Left kidney (tissue), 1 donor: ENCODE measurements at regions not wholly inside any gene's neighbourhood (a gene's known extent, or its start where the extent isn't known, plus 50 kb on each side); places are given as distances from the start of the nearest gene placed in this dataset.
A peak's percentile ranks its signal among the peaks of the same experiment; 100 is the strongest.
"Not testable (repeated sequence)": the region's sequence is repeated elsewhere in the genome, so short reads cannot be mapped to it uniquely, and the experiment has no call there.

Experiments used
- DNase-seq: peaks from one replicate; pipeline ENCODE4 v3.0.0-alpha.2; 2013

DNA sequence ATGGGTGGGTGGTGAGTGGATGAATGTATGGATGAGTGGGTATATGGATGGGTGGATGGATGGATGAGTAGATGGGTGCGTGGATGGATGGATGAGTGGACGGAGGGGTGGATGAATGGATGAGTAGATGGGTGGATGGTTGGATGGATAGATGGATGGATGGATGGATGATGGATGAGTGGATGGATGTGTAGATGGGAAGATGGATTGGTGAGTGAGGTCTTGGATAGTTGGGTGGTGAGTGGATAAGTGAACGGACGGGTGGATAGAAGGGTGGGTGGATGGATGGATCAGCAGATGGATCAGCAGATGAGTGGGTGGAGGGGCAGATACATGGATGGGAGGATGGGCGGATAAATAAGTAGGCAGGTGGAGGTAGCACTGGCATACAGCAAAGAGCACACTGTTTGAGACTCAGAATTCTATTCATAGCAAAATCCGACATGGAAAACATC is 163.5 kb downstream of the C9orf50 start:
- DNase-seq, result no peak

GRCh38 chr9:129456549-129457324 is 164.2 kb downstream of the C9orf50 start:
- no peak for DNase-seq

GRCh38 chr9:129455151-129455995 is 165.5 kb downstream of the C9orf50 start:
- DNase-seq, result no peak

DNA sequence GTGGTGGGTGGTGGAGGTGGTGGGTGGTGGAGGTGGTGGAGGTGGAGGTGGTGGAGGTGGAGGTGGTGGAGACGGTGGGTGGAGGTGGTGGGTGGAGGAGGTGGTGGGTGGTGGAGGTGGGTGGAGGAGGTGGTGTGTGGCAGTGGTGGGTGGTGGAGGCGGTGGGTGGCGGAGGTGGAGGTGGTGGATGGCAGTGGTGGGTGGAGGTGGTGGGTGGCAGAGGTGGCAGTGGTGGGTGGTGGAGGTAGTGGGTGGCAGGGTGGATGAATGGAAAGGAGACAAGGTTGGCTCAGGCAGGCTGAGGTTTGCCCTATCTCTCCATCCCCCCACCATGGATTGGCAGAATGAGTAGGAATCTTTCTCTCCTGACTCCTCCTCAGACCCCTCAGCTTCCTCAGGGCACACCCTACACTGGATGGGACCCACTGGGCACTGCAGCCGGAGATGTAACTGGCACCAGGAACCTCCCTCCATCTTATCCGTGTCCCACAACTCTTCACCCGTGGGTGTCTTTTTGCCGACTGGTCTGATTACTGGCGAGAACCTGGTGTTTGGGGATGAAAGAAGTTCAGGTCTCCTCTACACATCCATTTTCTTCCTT is 166.3 kb downstream of the C9orf50 start:
- DNase-seq, result no peak

- no peak for DNase-seq
Measured at GRCh38 chr9:129453734-129454133, 167.2 kb downstream of the C9orf50 start.

GRCh38 chr9:129451669-129452068 is 169.2 kb downstream of the C9orf50 start:
- DNase-seq, result no peak

- no peak for DNase-seq
Measured at GRCh38 chr9:129451089-129451656, 169.7 kb downstream of the C9orf50 start.

GRCh38 chr9:129449066-129449465 is 171.8 kb downstream of the C9orf50 start:
- DNase-seq, result no peak

GRCh38 chr9:129446828-129447550 is 173.9 kb downstream of the C9orf50 start:
- DNase-seq, result no peak

GRCh38 chr9:129445794-129446306 is 175.1 kb downstream of the C9orf50 start:
- DNase-seq, result no peak

DNA sequence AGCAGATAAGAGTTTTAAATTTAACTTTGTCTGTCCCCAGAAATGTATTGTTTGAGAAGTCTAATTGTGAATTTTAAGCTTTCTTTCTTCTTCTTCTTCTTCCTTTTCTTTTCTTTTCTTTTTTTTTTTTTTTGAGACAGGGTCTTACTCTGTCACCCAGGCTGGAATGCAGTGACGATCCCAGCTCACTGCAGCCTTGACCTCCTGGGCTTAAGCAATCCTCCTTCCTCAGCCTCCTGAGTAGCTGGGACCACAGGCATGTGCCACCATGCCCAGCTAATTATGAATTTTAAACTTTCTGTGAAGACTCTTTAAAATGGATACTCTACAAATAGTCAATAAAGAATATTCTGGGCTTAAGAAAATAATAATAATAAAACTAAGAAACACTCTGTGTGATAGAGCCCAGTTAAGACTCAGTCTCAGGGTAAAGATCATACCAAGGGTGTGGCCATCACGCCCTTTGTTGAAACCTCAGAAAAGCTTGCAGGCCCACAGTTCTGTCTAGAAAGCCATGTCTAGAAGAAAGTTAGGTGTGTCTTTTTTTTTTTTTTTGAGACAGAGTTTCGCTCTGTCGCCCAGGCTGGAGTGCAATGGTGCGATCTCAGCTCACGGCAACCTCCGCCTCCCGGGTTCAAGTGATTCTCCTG is 177.3 kb downstream of the C9orf50 start:
- not testable (repeated sequence) for DNase-seq

GRCh38 chr9:129442803-129443511 is 177.9 kb downstream of the C9orf50 start:
- DNase-seq, result no peak

DNA sequence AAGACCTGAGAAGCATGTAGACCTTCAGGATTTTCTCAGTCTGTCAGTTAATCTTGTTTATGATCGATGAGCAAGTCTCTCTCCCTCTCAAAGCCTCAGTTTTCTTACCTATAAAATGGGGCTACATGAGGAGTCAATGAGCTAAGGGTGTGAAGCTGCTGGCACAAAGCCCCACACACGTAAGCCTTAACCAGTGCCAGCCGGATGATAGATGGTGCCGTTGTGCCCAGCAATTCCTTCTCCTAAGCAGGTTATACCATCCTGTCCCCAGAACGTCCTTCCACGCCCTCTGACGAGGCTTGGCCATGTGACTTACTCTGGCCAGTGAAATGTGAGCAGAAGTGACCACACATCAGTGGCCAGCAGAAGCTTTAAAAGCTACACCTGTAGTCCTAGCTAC is 179.0 kb downstream of the C9orf50 start:
- no peak for DNase-seq

DNA sequence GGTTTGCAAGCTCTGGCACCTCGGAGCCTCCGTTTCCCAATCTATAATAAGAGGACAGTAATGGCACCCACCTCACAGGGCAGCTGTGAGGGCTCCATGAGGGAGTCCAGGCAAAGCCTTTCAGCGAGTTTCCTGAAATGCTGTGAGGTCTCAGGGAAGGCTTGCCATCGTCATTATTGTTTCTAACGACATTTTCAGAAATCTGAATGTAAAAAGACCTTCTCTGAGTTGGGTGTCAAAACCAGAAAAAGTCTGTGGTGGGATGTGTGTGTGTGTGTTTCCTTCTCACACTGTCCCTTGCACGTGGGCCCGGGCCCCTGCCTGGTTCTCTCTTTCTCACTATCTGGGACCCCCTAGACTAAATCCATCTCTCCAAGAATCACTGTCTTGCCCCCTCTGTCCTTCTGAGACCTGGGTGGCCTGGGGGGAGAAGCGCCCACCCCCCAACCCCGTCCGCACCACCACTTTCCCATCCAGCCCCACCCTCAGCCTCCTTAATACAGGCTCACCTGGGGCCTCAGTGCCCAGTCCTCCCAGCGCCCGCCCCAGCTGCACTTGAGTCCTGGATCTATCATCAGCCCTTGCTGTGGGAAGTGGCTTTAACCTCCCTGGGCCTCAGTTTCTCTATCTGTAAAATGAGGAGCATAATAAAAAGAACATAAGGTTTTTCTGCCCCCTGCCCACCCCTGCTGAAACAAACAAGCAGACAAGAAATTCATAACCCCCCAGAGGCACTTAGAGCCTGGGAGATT is 180.3 kb downstream of the C9orf50 start:
- DNase-seq, result no peak

GRCh38 chr9:129439242-129439641 is 181.7 kb downstream of the C9orf50 start:
- DNase-seq, result no peak

DNA sequence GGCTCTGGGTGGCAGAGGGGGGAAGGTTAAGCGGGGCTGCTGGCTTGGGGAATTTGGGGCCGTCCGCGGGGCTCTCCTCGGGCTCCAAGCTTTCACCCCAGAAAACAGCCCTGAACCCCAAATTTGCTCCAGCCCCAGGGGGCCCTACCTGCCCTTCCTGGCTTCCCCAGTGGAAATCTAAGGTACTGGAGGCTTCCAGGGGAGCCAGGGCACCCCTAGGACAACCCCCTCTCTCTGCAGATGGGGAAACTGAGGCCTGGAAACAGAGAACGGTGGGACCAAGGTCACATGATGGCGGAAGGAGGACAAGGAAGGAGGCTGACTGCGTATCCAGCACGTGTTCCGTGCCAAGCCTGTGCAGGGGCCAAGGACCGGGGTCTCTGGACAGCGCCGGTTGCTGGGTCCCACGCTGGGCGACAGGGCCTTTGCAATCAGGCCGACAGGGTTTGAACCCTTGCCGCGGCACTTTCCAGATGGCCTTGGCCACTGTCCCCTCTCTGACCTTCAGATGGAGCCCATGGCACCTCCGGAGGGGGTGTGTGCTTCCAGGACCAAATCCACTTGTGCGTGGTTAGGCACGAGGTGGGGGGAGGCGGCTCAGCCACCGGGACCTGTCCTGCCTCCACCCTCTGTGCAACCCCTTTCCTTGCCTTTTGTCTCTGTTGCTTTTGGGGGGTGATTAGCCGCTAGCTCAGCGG is 183.1 kb downstream of the C9orf50 start:
- no peak for DNase-seq

DNA sequence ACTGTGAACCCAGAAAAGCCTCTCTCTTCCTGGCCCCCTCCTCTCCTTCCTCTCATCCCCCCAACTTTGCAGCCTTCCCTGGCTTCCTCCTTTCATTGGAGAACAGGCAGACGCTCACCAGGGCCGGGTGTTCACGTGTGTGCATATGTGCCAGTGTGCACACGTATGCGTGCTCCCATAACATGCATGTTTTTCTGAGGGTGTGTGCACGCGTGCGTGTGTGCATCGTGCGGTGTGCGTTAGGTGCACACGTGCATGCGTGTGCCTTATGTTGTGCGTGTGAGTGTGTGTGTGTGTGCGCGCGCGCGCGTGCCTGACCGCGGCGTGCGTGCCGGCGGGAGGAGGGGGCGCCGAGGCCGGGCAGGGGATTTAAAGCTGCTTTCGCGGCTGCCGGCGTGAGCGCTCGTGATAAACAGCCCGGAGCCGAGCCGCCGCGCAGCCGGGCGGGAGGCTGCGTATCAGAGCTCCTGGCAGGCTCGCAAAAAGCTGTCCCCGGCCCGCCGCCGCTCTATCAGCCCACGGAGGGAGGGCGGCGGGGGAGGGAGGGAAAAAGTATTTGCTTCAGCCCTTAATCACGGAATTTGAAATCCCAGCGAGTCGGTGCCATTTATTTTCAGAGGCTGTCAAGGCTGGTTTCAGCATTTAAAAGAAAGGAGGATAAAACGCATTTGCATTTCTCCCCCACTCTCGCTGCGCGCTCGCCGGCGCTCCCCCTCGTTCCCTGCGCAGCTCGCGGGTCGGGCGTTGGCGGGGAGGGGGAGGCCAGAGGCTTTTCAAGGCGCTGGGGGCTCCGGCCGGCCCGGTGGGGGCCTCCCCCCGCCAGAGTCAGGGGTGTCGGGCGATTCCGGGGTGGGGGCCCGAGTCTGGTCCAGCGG is 183.9 kb downstream of the C9orf50 start:
- DNase-seq, result peak; percentile 86
